Mucosa of gallbladder (tissue), 1 donor: ENCODE measurements at regions not wholly inside any gene's neighbourhood (a gene's known extent, or its start where the extent isn't known, plus 50 kb on each side); places are given as distances from the start of the nearest gene placed in this dataset.

Experiments
- DNase-seq: peaks from one replicate; pipeline ENCODE4 v3.0.0-alpha.2; 2020; ENCODE audit warnings: low spot score
- donor health status: DM: no; HTN: no; CAD: no.

DNA sequence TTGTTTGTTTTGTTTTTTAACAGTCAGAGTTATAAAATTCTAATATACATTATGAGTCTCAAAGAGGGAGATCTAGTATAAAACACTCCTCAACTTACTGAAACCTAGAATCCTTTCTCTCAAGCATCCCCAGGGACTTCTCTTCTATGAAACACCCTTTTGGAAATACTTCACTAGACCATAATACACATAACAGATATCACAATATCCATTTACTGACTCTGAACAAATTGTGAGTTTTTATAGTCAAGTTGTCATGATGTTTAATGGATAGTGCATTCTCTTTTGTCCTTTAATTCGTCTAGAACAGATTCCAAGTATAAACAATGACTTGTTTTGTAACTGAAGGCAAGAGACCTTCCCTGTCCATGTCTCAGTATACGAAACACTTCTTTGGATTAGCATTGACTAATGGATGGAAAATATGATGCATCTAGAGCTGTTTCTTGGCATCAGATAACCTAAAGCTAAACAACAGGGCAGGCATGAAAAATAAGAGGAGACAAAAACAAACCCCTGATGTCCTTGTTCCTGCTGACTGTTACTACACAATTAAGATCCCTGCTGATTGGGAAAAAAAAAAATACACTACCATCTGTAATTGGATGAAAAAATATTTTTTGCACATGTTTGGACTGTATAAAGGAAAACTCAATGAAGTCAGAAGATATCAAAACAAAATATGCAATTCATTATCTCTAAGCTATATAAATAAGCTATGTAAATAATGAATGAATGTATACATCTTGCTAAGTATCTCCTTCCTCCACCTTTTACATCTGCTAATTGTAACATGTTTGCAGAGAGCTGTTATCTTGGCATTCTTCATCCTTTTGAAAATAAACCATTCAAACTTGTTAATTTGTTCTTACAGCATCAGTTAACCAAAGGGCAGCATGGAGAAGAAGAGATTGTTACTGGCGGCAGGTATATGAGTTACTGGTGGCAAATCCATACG is 214.2 kb downstream of the LACC1 start:
- no peak for DNase-seq

GRCh38 chr13:44096901-44097300 is 217.2 kb downstream of the LACC1 start:
- no peak for DNase-seq

- no peak for DNase-seq
Observed at GRCh38 chr13:44098559-44098958, 218.9 kb downstream of the LACC1 start.

DNA sequence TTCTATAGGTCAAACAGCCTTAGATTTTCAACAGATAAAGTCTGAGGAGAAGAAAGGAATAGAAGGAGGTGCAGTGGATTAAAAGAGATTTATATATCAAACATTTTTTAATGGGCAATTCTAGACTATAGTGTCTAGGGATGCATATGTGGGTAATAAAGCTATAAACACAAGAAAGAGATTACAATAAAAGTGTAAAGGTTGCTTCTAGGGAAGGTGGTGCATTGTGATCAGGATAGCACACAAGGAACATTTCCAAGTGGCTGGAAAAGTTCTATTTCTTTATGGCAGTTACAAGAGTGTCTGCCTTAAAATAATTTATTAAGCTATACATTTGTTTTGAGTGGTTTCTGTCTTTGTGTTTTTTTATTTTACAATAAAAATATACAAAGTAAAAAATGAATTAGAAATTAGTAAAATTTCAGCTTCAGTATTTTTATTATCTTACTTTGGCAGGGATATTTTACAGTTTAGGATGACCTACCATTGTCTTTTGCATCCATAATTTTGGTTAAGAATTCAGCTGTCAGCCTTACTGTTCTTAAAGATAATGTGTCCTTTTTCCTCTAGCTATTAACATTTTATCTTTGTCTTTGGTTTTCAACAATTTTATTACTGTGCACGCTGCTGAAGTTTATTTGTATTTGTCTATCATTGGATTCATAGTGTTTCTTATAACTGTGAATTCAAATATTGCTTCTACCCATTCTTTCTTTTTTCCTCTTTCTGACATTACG is 221.8 kb downstream of the LACC1 start:
- DNase-seq = no peak

DNA sequence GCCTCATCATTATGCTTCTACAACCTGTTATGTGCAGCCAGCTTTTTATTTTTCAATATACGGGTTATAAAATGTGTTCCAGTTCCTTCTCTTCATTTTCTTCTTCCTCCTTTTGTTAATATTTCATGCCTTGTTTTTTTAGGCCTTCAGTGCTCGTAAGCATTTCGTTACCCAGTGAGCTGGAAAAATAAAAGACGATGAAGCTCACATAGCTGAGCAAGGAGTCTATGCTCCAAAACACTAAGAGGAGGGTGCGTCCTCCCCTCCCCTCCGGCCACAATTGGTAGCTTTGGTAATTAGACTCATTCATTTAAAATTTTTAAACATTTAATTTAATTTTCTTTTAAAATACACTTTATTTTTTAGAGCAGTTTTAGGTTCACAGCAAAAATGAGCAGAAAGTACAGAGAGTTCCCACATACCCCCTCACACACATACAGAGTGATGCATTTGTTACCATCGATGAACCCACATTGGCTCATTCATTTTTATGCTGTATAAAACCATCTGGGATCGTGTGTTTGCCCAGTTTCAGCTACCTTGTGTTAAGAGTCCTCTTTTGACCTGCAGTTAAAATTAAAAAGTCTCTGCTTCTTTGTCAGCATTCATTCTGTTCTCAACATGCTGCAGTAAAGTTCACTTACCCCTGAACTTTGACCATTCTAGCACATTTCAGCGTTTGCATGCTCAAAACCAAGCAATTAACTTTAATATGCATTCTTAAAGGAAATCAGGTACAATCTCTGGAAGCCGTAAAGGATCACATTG is 223.9 kb downstream of the LACC1 start:
- DNase-seq = no peak

DNA sequence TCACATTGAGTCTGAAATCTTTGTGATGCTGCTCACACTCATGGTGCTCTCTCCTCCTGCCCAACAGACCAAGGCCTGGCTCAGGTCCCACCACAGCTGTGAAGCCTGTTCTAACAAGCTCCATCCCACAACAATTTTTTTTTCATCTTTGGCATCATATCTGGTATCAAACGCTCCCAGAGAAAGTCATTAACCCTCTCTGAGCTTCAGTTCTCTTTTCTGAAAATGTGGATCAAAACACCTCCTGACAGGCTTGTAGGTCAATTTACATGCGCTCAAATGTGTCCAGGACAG is 224.4 kb downstream of the LACC1 start:
- DNase-seq = no peak

DNA sequence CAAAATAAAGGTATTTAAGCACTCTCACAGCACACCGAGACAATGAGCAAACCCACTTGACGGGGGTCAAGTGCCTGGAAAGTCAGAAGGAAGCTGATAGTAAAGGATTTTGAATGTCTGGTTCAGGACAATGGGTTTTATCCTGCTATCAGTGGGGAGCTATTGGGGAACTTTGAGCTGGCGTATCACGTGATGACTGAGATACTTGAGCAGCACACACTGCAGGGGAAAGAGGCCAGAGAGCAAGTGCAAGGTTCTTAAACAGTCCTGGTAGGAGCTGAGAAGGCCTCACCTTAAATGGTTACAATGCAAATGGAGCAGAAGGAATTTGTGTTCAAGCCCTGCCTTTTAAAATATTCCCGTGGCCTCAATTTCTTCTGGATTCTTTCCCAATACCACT is 225.3 kb downstream of the LACC1 start:
- DNase-seq = no peak

- no peak for DNase-seq
Observed at GRCh38 chr13:44106266-44107152, 226.8 kb downstream of the LACC1 start.

DNA sequence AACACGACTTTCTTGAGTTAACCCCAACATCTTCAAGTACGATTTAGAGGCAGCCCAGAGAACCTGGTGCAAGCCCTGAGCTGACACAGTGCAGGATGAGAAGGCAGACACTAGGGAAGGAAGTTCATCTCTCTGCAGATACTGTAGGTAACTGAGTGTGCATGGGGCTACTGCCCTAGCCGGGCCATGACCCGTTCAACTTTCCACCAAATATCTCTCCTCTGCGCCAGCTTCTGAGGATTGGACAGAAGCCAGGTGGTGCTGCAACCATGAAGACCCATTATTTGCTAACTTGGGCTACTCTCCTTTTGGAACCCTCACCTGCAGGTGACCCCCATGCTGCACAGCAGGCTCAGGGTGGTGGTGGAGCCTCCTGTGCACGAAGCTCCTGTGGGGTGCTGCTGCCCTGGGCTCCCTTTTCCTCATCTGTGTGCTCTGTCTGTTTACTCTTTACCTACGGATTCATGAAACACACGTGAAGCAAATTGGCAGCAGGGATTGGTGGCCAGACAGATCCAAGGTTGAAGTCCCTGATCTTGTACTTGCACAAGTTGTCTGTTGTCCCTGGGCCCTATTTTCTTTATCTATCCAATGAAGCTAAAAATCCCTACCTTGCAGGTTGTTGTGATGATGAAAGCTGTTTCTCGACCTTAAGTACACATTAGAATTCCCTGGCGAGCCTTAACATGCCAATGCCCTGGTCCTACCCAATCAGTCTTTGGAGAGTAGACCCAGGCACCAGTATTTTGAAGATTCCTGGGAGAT is 227.8 kb downstream of the LACC1 start:
- DNase-seq = no peak

GRCh38 chr13:44108331-44108858 is 228.7 kb downstream of the LACC1 start:
- peak; percentile 80 for DNase-seq

DNA sequence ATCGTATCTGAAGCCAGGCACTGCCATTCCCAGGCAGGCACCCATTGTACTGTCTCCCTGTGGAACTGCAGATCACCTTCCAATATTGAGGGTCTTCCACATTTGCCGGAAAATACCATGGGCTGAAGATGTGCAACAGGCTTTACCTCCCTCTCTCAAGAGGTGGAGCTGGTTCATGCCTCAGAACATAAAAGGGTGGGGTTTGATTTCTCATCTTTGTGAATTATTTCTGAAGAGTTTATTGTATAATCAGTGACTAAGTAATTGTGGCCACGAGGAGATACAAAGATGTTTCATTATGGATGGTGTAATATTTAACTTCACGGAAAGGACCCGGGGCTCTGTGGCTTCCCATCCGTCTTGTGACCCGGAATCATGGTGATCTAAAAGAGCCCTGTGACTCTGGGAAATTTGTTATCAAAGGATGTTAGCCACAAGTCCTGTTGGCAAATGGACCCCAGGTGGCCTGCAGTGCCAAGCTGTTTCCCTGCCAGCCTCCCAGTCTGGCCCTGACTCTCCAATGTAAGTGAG is 230.5 kb downstream of the LACC1 start:
- DNase-seq = peak; percentile 68

GRCh38 chr13:44111701-44112100 is 232.0 kb downstream of the LACC1 start:
- peak; percentile 54 for DNase-seq

DNA sequence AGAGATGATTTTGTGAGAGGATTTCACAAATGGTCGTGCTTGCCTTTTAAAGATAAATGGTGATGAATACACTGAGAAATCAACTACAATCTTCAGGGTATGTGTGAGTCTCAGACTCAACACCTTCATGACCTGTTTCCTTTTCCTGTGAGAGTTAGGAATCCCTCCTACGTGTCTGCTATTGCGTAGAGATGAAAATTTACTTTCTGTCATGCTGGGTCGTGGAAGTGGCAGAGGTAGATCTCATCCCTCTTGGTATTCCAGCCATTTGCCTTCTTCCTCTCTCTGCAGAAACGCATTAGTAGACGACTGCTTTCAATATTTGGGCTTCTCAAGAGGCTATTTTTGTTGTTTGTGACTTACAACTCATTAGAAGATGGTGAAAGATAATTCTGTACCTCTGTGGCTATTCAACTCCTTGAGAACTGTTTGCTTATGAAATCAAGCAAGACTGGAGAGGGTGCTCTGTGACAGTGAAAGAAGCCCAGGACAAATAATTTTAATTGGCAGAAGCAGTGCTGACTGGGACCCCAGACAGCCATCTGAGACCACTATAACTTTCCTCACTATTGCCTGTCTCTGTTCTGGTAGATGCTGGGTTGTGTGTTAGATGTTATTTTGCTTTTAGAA is 233.1 kb downstream of the LACC1 start:
- DNase-seq = no peak

DNA sequence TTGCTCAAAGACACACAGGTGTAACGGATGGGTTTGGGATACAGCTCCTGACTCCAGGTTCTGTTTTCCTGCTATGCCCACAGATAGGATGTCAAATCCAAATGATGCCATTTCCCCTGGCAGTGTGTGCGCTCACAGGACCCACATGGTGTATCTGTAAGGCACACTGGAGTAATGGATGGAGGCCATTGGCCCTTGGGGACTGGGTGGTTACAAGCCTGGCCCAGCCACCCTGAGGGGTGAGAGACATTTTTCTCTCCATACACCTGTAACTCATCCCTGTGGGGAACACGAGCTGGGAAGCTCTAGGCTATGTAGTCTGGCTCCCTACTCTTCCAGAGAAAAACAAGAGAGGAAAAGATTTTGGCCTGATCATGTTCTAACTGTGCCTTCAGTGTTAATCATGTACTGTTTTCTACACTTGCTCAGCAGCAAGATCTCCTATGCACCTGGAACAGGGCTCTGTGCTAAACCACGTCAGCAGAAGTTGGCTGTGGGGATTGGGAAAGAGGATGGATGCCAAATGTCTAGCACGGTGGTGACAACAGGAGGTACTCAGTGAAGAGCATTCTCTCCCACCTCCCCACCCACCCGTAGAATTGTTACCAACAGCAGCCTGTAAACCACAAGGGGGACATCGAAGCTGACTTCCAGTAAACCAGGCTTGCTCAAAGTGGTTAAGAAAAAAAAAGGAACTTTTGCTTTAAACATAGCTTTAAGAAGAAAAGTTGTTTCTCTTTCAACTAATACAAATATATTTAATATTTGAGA is 237.0 kb downstream of the LACC1 start:
- DNase-seq = no peak

DNA sequence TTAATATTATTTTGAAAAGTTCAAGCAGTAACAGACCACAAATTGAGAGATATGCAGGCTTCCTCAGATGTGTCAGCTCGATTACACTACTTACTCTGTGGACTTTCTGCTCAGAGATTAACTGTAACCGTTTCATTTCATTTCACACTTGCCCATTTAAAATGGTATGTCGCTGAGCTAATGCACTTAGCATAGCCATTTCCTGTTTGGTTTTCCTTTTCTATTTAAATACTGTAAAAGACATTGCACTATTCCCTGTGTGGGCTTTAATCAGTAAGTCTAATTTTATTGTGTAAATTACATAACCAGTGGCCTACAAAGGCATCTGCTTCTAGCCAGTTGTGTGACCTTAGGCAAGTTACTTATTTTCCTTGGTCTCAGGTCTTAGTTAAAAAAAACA is 237.6 kb downstream of the LACC1 start:
- no peak for DNase-seq

- DNase-seq = no peak
Observed at GRCh38 chr13:44117816-44118215, 238.1 kb downstream of the LACC1 start.

DNA sequence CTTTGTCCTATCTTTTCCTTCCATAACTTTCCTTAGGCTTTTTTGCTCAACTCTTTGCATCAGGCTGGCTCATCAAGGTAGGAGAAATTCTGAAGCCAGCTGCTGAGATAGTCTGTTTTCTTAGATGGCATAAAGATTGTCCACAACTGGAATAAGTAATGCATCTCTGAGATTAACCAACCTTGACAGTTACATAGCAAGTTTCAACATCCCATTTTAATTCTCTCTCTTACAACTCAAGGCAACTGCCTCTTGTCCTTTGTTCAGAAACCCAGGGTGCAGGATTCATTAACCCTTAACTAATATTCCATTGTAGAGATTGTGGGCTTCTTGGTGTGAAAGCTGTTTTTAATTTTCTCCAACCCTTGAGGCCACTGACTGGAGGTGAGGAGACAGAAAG is 239.2 kb downstream of the LACC1 start:
- DNase-seq = no peak

GRCh38 chr13:44120043-44120442 is 240.3 kb downstream of the LACC1 start:
- DNase-seq = no peak
